OCI-LY7 (cell line): ENCODE measurements at regions not wholly inside any gene's neighbourhood (a gene's known extent, or its start where the extent isn't known, plus 50 kb on each side); places are given as distances from the start of the nearest gene placed in this dataset.

Experiments
- CTCF ChIP-seq: fragments of 200-600 bp; sonication (generic); conservative IDR thresholded peaks from 2 replicates; pipeline ENCODE4 v1.5.1; 2014; ENCODE audit warnings: mild to moderate bottlenecking, antibody characterized with exemption, low read length, moderate library complexity, mixed read lengths
- EZH2phosphoT487 ChIP-seq: fragments of 200-600 bp; sonication (generic); IDR thresholded peaks from 2 replicates; pipeline ENCODE4 v1.6.1; 2018; ENCODE audit warnings: low read depth, borderline replicate concordance, mild to moderate bottlenecking, mixed run types, antibody characterized with exemption, low read length, moderate library complexity, mixed read lengths

GRCh38 chr16:56125922-56126321 is 65.4 kb upstream of the GNAO1 start:
- no peak for TF ChIP-seq CTCF
- no peak for TF ChIP-seq EZH2phosphoT487
